ENCODE measurements at regions not wholly inside any gene's neighbourhood (a gene's known extent, or its start where the extent isn't known, plus 50 kb on each side); places are given as distances from the start of the nearest gene placed in this dataset.

DNA sequence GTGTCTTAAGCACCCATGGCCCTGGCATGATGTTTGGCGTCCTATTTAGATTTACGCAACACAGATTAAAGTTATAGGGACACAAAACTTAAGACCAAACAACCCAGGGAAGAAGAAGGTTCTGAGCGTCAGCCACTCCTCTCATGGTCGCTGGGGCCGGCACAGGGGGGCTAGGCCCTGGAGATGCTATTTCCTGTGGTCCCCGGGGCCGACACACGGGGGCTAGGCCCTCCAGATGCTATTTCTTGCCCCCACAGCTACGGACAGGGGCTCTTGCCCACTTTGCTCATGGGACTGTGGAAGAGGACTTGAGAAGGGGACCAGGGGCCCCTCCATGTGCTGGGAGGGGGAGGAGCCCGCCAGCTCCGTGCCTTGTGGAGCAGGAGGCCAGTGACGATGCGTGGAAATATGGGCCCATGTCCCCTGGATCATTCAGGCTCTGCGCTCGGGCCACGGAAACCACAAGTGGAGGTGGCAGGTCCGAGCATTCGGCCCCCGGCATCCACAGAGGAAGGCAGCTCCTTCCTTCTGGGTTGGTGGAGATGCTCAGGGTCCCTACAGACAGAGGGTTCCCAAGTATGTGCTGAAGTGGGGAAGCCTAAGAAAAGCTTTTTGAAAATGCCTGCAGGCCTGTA lies 711.1 kb downstream of the BRD1 start:
- TF ChIP-seq, protein P1, sequence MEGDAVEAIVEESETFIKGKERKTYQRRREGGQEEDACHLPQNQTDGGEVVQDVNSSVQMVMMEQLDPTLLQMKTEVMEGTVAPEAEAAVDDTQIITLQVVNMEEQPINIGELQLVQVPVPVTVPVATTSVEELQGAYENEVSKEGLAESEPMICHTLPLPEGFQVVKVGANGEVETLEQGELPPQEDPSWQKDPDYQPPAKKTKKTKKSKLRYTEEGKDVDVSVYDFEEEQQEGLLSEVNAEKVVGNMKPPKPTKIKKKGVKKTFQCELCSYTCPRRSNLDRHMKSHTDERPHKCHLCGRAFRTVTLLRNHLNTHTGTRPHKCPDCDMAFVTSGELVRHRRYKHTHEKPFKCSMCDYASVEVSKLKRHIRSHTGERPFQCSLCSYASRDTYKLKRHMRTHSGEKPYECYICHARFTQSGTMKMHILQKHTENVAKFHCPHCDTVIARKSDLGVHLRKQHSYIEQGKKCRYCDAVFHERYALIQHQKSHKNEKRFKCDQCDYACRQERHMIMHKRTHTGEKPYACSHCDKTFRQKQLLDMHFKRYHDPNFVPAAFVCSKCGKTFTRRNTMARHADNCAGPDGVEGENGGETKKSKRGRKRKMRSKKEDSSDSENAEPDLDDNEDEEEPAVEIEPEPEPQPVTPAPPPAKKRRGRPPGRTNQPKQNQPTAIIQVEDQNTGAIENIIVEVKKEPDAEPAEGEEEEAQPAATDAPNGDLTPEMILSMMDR (conservative IDR thresholded peaks at IDR 0.05; ENCODE audit: low read depth, low read length): no peak
- TF ChIP-seq EZH2 (IDR thresholded peaks at IDR 0.05; ENCODE audit: low read length, unreplicated experiment): no peak
- no peak for TF ChIP-seq EZH2phosphoT487 (IDR thresholded peaks at IDR 0.05; ENCODE audit: borderline replicate concordance, low read length)

Data from PC-3 (cell line).